AG09309 (cell line): ENCODE measurements at regions not wholly inside any gene's neighbourhood (a gene's known extent, or its start where the extent isn't known, plus 50 kb on each side); places are given as distances from the start of the nearest gene placed in this dataset.

Source experiments
- DNase-seq: peaks from one replicate; pipeline ENCODE4 v3.0.0-alpha.2; 2010; ENCODE audit warnings: low read depth
- H3K4me3 ChIP-seq: 2 replicates; pipeline ENCODE4 v1.5.1; 2011; ENCODE audit warnings: mild to moderate bottlenecking, low read depth, low read length, moderate library complexity; ENCODE audit not compliant: control insufficient read depth
- TF ChIP-seq, protein P1 (sequence below): IDR thresholded peaks from 2 replicates; pipeline ENCODE4 v1.5.1; 2011; ENCODE audit warnings: mild to moderate bottlenecking, low read depth, low read length, inconsistent platforms; ENCODE audit not compliant: insufficient read depth, control insufficient read depth; ENCODE audit errors: missing control alignments

DNA sequence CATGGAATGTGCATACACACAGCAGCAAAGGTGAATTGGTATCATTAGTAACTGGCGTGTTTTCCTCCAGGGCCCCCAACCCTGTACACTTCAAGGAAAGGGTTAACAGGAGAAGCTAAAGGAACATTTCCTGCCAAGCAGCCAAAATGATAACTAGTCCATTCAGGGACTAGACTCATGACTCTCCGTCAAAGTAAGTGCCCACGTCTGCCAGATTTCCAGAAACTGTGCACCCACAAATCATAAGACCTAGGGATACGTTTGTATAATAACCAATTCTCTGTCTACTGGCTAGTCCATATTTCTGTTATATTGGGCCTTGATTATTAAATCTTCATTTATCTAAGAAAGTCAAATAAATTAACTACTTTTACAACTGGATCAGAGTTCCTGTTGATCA is 76.0 kb upstream of the NHSL1 start:
- no peak for DNase-seq
- H3K4me3 ChIP-seq: no peak overlapping the region
- TF ChIP-seq, protein P1, sequence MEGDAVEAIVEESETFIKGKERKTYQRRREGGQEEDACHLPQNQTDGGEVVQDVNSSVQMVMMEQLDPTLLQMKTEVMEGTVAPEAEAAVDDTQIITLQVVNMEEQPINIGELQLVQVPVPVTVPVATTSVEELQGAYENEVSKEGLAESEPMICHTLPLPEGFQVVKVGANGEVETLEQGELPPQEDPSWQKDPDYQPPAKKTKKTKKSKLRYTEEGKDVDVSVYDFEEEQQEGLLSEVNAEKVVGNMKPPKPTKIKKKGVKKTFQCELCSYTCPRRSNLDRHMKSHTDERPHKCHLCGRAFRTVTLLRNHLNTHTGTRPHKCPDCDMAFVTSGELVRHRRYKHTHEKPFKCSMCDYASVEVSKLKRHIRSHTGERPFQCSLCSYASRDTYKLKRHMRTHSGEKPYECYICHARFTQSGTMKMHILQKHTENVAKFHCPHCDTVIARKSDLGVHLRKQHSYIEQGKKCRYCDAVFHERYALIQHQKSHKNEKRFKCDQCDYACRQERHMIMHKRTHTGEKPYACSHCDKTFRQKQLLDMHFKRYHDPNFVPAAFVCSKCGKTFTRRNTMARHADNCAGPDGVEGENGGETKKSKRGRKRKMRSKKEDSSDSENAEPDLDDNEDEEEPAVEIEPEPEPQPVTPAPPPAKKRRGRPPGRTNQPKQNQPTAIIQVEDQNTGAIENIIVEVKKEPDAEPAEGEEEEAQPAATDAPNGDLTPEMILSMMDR: no peak

DNA sequence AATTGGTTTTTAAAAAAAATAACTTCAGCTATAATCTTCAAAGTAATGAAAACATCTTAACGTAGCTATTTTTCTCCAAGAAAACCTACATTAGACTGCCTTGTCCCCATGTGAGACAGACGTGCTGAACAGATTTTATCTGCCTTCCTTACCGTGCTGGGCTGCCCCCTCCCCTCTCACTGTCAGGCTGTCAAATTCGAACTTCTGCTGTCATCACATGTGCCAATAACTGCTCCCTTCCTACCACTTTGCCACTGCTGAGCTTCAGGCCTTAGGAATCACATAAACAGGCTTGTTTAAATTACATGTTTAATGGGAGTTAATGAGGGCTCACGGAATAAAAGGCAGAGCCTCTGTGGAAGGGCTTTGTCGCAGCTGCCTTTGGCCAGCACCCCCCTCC is 77.0 kb upstream of the NHSL1 start:
- H3K4me3 ChIP-seq: no peak overlapping the region
- DNase-seq: no peak
- TF ChIP-seq, protein P1: no peak

DNA sequence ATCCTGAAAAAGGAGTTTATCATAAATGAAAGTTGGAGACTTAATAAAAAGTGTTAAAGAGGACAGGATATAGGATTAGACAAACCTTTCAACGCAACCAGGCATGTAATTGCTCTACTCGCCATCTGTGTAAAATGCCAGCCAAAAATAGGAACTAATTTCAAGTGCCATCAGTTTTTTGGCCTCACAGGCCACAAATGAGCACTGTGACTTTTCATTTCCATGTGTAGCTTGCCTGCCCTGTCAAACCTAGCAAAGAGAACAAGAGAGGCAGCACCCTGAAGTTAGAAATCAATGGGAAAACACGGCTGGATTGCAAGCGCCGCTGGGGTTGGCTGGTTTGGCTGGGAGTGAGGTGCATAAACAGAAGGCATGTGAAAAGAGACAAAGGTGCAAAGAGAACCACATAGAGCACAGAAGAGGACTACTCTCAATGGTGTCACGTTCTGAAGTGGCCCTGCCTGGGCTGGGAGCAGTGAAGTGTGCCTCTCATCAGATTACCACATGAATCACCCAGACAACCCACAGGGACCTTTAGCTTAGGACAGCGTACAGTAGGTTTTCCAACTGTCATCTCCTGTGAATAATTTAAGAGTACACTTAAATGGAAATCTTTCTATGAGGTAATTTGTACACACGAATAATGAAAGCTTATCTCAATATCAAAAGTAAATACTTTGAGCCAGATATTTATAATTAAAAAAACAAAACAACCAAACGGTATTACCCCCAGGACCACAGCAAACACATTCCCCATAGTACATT is 78.0 kb upstream of the NHSL1 start:
- TF ChIP-seq, protein P1: no peak
- DNase-seq: no peak
- no peak overlapping the region for H3K4me3 ChIP-seq

DNA sequence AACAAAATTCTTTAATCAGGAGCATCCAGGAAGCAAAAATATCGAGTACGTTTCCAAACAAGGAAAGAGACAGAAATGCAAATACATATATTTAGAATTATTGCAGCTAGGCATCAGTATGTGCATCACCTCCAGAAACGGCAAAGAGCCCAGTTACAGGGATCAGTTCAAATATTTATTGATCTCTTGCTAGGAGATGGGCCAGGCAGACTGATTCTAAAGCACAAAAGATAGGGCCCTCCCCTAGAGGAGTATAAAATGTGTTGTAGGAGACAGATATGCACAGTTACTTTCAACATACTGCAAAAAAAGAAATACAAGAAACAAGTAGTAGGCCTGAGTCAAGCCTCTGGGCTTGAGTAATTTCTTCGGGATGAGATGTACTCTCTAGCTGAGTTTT is 80.7 kb upstream of the NHSL1 start:
- TF ChIP-seq, protein P1: no peak
- DNase-seq: no peak
- no peak overlapping the region for H3K4me3 ChIP-seq

DNA sequence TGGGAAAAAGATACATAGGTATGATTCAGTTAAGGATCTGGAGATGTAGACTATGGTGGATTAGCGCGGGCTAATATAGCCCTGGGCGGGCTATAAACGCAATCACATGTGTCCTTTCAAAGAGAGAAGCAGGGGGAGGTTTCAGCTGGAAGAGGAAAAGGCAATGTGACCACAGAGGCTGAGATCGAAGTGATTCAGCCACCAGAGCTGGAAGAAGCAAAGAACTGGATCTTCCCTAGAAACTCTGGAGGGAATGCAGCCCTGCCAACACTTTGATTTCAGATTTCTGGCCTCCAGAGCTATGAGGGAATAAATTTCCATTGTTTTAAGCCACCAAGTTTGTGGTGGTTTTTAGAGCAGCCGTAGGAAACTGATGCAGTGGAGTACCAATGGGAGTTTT is 81.5 kb upstream of the NHSL1 start:
- TF ChIP-seq, protein P1: no peak
- DNase-seq: no peak
- no peak overlapping the region for H3K4me3 ChIP-seq

DNA sequence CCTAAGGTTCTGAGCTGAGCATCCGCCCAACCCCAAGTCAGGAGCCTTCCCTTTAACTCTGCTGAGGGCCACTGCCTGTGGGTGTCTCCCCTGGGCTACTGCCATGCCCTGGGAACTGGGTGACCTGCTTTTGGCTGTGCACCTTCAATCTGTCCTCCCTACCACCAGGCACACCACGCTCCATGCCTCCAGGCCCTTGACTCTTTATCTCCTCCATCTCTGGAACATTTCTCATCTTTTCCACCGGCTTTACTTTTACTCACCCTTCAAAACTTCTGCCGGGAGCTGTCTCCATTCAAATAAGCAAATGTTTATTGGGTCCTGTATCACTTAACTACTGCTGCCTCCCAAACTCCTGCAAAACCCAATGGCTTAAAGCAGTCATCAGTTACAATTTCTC is 83.3 kb upstream of the NHSL1 start:
- DNase-seq: no peak
- no peak overlapping the region for H3K4me3 ChIP-seq
- TF ChIP-seq, protein P1: no peak
